SU-DHL-6 (cell line): ENCODE measurements at regions not wholly inside any gene's neighbourhood (a gene's known extent, or its start where the extent isn't known, plus 50 kb on each side); places are given as distances from the start of the nearest gene placed in this dataset.
"Not testable (repeated sequence)": the region's sequence is repeated elsewhere in the genome, so short reads cannot be mapped to it uniquely, and the experiment has no call there.

Experiments used
- EZH2phosphoT487 ChIP-seq: fragments of 200-600 bp; sonication (generic), shearing (Covaris generic); conservative IDR thresholded peaks from 2 replicates; pipeline ENCODE4 v1.6.1; 2018; ENCODE audit warnings: mild to moderate bottlenecking, antibody characterized with exemption, low read length, moderate library complexity, mixed read lengths
- TF ChIP-seq, protein P1 (sequence below): fragments of 200-600 bp; sonication (generic); IDR thresholded peaks from one replicate; pipeline ENCODE4 v1.5.1; 2017; ENCODE audit warnings: antibody characterized with exemption, mild to moderate bottlenecking, low read length, moderate library complexity; ENCODE audit not compliant: insufficient read depth, poor library complexity, severe bottlenecking

DNA sequence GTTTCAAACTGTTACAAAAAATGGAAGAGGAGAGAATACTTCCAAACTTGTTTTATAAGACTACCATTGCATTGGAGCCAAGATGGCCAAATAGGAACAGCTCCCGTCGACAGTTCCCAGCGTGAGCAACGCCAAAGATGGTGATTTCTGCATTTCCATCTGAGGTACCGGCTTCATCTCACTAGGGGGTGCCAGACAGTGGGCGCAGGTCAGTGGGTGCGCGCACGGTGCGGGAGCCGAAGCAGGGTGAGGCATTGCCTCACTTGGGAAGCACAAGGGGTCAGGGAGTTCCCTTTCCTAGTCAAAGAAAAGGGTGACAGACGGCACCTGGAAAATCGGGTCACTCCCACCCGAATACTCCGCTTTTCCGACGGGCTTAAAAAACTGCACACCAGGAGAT lies 149.7 kb upstream of the POF1B start:
- not testable (repeated sequence) for TF ChIP-seq EZH2phosphoT487
- TF ChIP-seq, protein P1, sequence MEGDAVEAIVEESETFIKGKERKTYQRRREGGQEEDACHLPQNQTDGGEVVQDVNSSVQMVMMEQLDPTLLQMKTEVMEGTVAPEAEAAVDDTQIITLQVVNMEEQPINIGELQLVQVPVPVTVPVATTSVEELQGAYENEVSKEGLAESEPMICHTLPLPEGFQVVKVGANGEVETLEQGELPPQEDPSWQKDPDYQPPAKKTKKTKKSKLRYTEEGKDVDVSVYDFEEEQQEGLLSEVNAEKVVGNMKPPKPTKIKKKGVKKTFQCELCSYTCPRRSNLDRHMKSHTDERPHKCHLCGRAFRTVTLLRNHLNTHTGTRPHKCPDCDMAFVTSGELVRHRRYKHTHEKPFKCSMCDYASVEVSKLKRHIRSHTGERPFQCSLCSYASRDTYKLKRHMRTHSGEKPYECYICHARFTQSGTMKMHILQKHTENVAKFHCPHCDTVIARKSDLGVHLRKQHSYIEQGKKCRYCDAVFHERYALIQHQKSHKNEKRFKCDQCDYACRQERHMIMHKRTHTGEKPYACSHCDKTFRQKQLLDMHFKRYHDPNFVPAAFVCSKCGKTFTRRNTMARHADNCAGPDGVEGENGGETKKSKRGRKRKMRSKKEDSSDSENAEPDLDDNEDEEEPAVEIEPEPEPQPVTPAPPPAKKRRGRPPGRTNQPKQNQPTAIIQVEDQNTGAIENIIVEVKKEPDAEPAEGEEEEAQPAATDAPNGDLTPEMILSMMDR = not testable (repeated sequence)
